Adrenal gland (tissue), 5 donors: ENCODE measurements at regions not wholly inside any gene's neighbourhood (a gene's known extent, or its start where the extent isn't known, plus 50 kb on each side); places are given as distances from the start of the nearest gene placed in this dataset.

Experiments used
- CTCF ChIP-seq, 6 experiments: fragments of 450-650 bp in 4 of 6; fragments of 200-600 bp in 2 of 6; sonication (generic) in 1 of 6; IDR thresholded peaks; 1 replicate in 5 of 6; 2 replicates in 1 of 6; pipeline versions ENCODE4 v1.5.1 to v1.8.0; 2016 to 2021; ENCODE audit warnings: antibody characterized with exemption in 6 of 6, mild to moderate bottlenecking in 2 of 6, moderate library complexity in 1 of 6
- POLR2A ChIP-seq, 2 donors: fragments of 450-650 bp; IDR thresholded peaks; one replicate each; pipeline ENCODE4 v1.6.1; 2017; ENCODE audit warnings: antibody characterized with exemption in 2 of 2, mild to moderate bottlenecking in 2 of 2, moderate library complexity in 1 of 2
- donor health status: DM: no; HTN: no; CAD: no.

GRCh38 chr1:112818990-112819689 lies 104.0 kb upstream of the PPM1J start:
- TF ChIP-seq POLR2A (IDR thresholded peaks at IDR 0.05) (no peak), CTCF (IDR thresholded peaks at IDR 0.05) (no peak)
